B cell (primary cell): ENCODE measurements at regions not wholly inside any gene's neighbourhood (a gene's known extent, or its start where the extent isn't known, plus 50 kb on each side); places are given as distances from the start of the nearest gene placed in this dataset.

Source experiments
- ATAC-seq: fragments of 200-7000 bp; cut with Tn5 transposase; one replicate; pipeline ENCODE4 v1.10.0; 2021; ENCODE audit warnings: low read depth, mild to moderate bottlenecking, moderate number of reproducible peaks, moderate library complexity
- CTCF ChIA-PET: fragments of 350-600 bp; sonication (Branson Sonifier 250); formaldehyde crosslinking; loops from one replicate; lab custom pipeline; 2021; ENCODE audit warnings: antibody characterized with exemption, inconsistent platforms; lab: Charles Lee
- POLR2A ChIA-PET: fragments of 350-600 bp; sonication (Branson Sonifier 250); formaldehyde crosslinking; loops from one replicate; lab custom pipeline; 2021; ENCODE audit warnings: antibody characterized with exemption; lab: Charles Lee
- DNase-seq: peaks from one replicate; pipeline ENCODE4 v3.0.0; 2013
- H2AFZ ChIP-seq: 2 replicates; pipeline ENCODE4 v1.6.1; 2012; ENCODE audit warnings: mild to moderate bottlenecking, low read depth, low read length; ENCODE audit not compliant: insufficient read depth, poor library complexity, severe bottlenecking
- H3K27ac ChIP-seq, 2 donors: 1 replicate in 1 of 2; 2 replicates in 1 of 2; pipeline ENCODE4 v1.5.1; 2012 to 2013; ENCODE audit warnings: low read length in 2 of 2, mild to moderate bottlenecking in 2 of 2, moderate library complexity in 1 of 2
- H3K27me3 ChIP-seq, 4 experiments: fragments of 200-600 bp in 1 of 4; sonication (generic) in 1 of 4; replicated peaks in 1 of 4; 1 replicate in 2 of 4; 2 replicates in 2 of 4; pipeline versions ENCODE4 v1.6.1 to v1.7.0; 2013 to 2016; ENCODE audit warnings: low read length in 3 of 4, mild to moderate bottlenecking in 2 of 4, mixed read lengths in 1 of 4, moderate library complexity in 1 of 4; ENCODE audit not compliant: insufficient read depth in 4 of 4, control insufficient read depth in 3 of 4; ENCODE audit errors: control extremely low read depth in 1 of 4
- H3K36me3 ChIP-seq, 2 experiments: replicated peaks in 1 of 2; 1 replicate in 1 of 2; 2 replicates in 1 of 2; pipeline versions ENCODE4 v1.6.1 to v1.7.1; 2013; ENCODE audit warnings: low read length in 1 of 2; ENCODE audit not compliant: insufficient read depth in 2 of 2, control insufficient read depth in 1 of 2; ENCODE audit errors: control extremely low read depth in 1 of 2, extremely low read depth in 1 of 2
- H3K4me1 ChIP-seq, 2 donors: fragments of 200-600 bp in 1 of 2; sonication (generic) in 1 of 2; 1 replicate in 1 of 2; 2 replicates in 1 of 2; pipeline versions ENCODE4 v1.5.1 to v1.6.1; 2013 to 2017; ENCODE audit warnings: low read length in 2 of 2; ENCODE audit not compliant: control insufficient read depth in 2 of 2, insufficient read depth in 2 of 2
- H3K4me2 ChIP-seq: replicated peaks from 2 replicates; pipeline ENCODE3; 2012; ENCODE audit warnings: mild to moderate bottlenecking, low read depth, low read length; ENCODE audit not compliant: poor library complexity, severe bottlenecking
- H3K4me3 ChIP-seq, 5 experiments: fragments of 200-600 bp in 1 of 5; sonication (generic) in 1 of 5; 1 replicate in 3 of 5; 2 replicates in 2 of 5; pipeline versions ENCODE4 v1.5.1 to v1.7.0; 2011 to 2016; ENCODE audit warnings: low read length in 4 of 5, mild to moderate bottlenecking in 4 of 5, low read depth in 2 of 5, control low read depth in 1 of 5, moderate library complexity in 1 of 5; ENCODE audit not compliant: insufficient read depth in 1 of 5; ENCODE audit errors: control extremely low read depth in 1 of 5, extremely low read depth in 1 of 5
- H3K79me2 ChIP-seq: fragments of 200-600 bp; sonication (generic); one replicate; pipeline ENCODE4 v1.6.0; 2016; ENCODE audit warnings: low read length; ENCODE audit not compliant: control insufficient read depth, insufficient read depth
- H3K9ac ChIP-seq: fragments of 200-600 bp; sonication (generic); 2 replicates; pipeline ENCODE4 v1.6.1; 2017; ENCODE audit warnings: mild to moderate bottlenecking, low read length, moderate library complexity
- H3K9me3 ChIP-seq, 3 donors: one replicate each; pipeline versions ENCODE4 v1.6.1 to v1.7.1; 2013; ENCODE audit warnings: low read length in 2 of 3; ENCODE audit not compliant: control insufficient read depth in 2 of 3, insufficient read depth in 1 of 3; ENCODE audit errors: control extremely low read depth in 1 of 3
- H4K20me1 ChIP-seq: 2 replicates; pipeline ENCODE4 v1.6.0; 2012; ENCODE audit warnings: mild to moderate bottlenecking, low read length; ENCODE audit not compliant: insufficient read depth, control insufficient read depth, poor library complexity, severe bottlenecking
- H3K27ac Mint-ChIP-seq: one replicate; pipeline ENCODE4 v1.8.0; 2021; ENCODE audit warnings: mixed read lengths
- H3K27me3 Mint-ChIP-seq: one replicate; pipeline ENCODE4 v1.8.0; 2021; ENCODE audit warnings: mixed read lengths
- H3K4me1 Mint-ChIP-seq: one replicate; pipeline ENCODE4 v1.8.0; 2021; ENCODE audit warnings: mixed read lengths
- H3K4me3 Mint-ChIP-seq: one replicate; pipeline ENCODE4 v1.8.0; 2021; ENCODE audit warnings: mixed read lengths
- H3K9me3 Mint-ChIP-seq: one replicate; pipeline ENCODE4 v1.8.0; 2022; ENCODE audit warnings: mixed read lengths; ENCODE audit not compliant: insufficient read depth
- CTCF ChIP-seq: fragments of 200-600 bp; IDR thresholded peaks from one replicate; pipeline ENCODE4 v1.8.0; 2022; ENCODE audit warnings: antibody characterized with exemption, mild to moderate bottlenecking
- EZH2 ChIP-seq: IDR thresholded peaks from 2 replicates; pipeline ENCODE4 v1.6.1; 2012; ENCODE audit warnings: borderline replicate concordance, low read depth, mild to moderate bottlenecking, moderate library complexity, low read length; ENCODE audit not compliant: insufficient read depth, poor library complexity, severe bottlenecking
- WGBS: methylation state at CpG from one replicate; pipeline ENCODE4 v1.1.5; 2013; ENCODE audit warnings: missing lambda C conversion rate; ENCODE audit not compliant: insufficient coverage; 5-methylcytosine and 5-hydroxymethylcytosine counted together
- intact Hi-C: fragments of 100-400 bp; cut with micrococcal nuclease; formaldehyde crosslinking; loops from one replicate; pipeline ENCODE4 v1.10.0; 2022

DNA sequence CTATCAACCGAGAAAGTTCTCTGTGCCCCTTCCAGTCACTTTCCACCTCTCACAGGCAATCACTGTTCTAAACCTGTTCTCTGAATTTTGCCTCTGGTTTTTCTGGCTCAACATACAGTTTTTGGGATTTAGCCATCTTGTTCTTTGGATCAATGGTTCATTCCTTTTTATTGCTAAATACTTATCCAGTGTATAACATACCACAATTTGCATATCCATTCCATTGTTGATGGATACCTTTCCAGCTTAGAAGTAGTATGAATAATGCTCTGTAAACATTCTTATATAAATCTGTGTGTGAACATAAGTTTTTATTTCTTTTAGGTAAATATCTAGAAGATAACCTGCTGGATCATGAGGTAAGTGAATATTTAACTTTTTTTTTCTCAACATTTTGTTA, 87.8 kb upstream of the FNDC3B start:
- Mint-ChIP-seq H3K27me3 (peaks cover 3% of the 10 kb centered on the region), H3K4me1 (no peaks in the 10 kb centered on the region), H3K9me3 (no peaks in the 10 kb centered on the region), H3K4me3 (no peak overlapping the region), H3K27ac (no peak overlapping the region)
- Histone ChIP-seq H4K20me1 (no peaks in the 10 kb centered on the region), H3K4me2 (no peak overlapping the region), H3K9ac (no peak overlapping the region), H3K36me3 (no peaks in the 10 kb centered on the region), H3K4me3 (no peak overlapping the region), H2AFZ (no peak overlapping the region), H3K27ac (no peak overlapping the region), H3K79me2 (no peaks in the 10 kb centered on the region), H3K27me3 (no peaks in the 10 kb centered on the region), H3K4me1 (no peaks in the 10 kb centered on the region), H3K9me3 (peaks cover 0 to 3% (median 0%) of the 10 kb centered on the region in 3 donors)
- ATAC-seq (no peak), DNase-seq (no peak)
- WGBS = 100% methylated on average over 1 of the region's 1 CpG
- CTCF ChIA-PET = no interaction called here
- intact Hi-C loops = no loop called here
- POLR2A ChIA-PET = no interaction called here
- TF ChIP-seq EZH2 = no peak
- no peak for TF ChIP-seq CTCF

GRCh38 chr3:171953301-171954022, 85.9 kb upstream of the FNDC3B start:
- Histone ChIP-seq H4K20me1 (no peaks in the 10 kb centered on the region), H3K4me1 (no peaks in the 10 kb centered on the region), H3K4me2 (no peak overlapping the region), H3K4me3 (no peak overlapping the region), H3K27ac (no peak overlapping the region), H3K36me3 (no peaks in the 10 kb centered on the region), H3K79me2 (no peaks in the 10 kb centered on the region), H2AFZ (no peak overlapping the region), H3K9me3 (peaks cover 0 to 3% (median 0%) of the 10 kb centered on the region in 3 donors), H3K27me3 (no peaks in the 10 kb centered on the region), H3K9ac (no peak overlapping the region)
- CTCF ChIA-PET = no interaction called here
- WGBS = 92% methylated on average over 5 of the region's 7 CpGs
- POLR2A ChIA-PET = no interaction called here
- no peak overlapping the region for H3K4me3 Mint-ChIP-seq
- intact Hi-C loops = no loop called here
- no peaks in the 10 kb centered on the region for H3K4me1 Mint-ChIP-seq
- H3K27ac Mint-ChIP-seq = no peak overlapping the region
- ATAC-seq (no peak), DNase-seq (no peak)
- peaks cover 11% of the 10 kb centered on the region for H3K27me3 Mint-ChIP-seq
- no peaks in the 10 kb centered on the region for H3K9me3 Mint-ChIP-seq
- TF ChIP-seq CTCF (no peak), EZH2 (no peak)
